C4-2B (cell line): ENCODE measurements at regions not wholly inside any gene's neighbourhood (a gene's known extent, or its start where the extent isn't known, plus 50 kb on each side); places are given as distances from the start of the nearest gene placed in this dataset.

Experiments used
- H3K27ac ChIP-seq: fragments of 450-650 bp; 2 replicates; pipeline ENCODE4 v1.5.1; 2017
- CTCF ChIP-seq: fragments of 450-650 bp; conservative IDR thresholded peaks from 2 replicates; pipeline ENCODE4 v1.5.1; 2017; ENCODE audit warnings: mild to moderate bottlenecking
- ZFX ChIP-seq: fragments of 450-650 bp; IDR thresholded peaks from 2 replicates; pipeline ENCODE4 v1.6.1; 2017

GRCh38 chr5:17989036-17989435 is 354.8 kb downstream of the TAF11L14 start:
- TF ChIP-seq ZFX (no peak), CTCF (no peak)
- no peak overlapping the region for H3K27ac ChIP-seq

GRCh38 chr5:17989567-17990563 is 355.6 kb downstream of the TAF11L14 start:
- TF ChIP-seq ZFX (no peak), CTCF (no peak)

GRCh38 chr5:17991775-17992174 is 357.5 kb downstream of the TAF11L14 start:
- TF ChIP-seq ZFX (no peak), CTCF (no peak)
- no peak overlapping the region for H3K27ac ChIP-seq

More at GRCh38 chr5:17989567-17990563, 355.6 kb downstream of the TAF11L14 start:
- no peak overlapping the region for H3K27ac ChIP-seq

GRCh38 chr5:17992291-17992690 is 358.0 kb downstream of the TAF11L14 start:
- no peak for TF ChIP-seq CTCF
- TF ChIP-seq ZFX = no peak
- no peak overlapping the region for H3K27ac ChIP-seq

GRCh38 chr5:17995997-17996396 is 361.7 kb downstream of the TAF11L14 start:
- no peak overlapping the region for H3K27ac ChIP-seq
- no peak for TF ChIP-seq CTCF
- no peak for TF ChIP-seq ZFX

GRCh38 chr5:17999858-18000257 is 365.6 kb downstream of the TAF11L14 start:
- TF ChIP-seq ZFX = no peak
- no peak for TF ChIP-seq CTCF
- H3K27ac ChIP-seq = no peak overlapping the region

GRCh38 chr5:18000744-18001143 is 366.5 kb downstream of the TAF11L14 start:
- TF ChIP-seq CTCF (no peak), ZFX (no peak)
- no peak overlapping the region for H3K27ac ChIP-seq
